ENCODE measurements at regions not wholly inside any gene's neighbourhood (a gene's known extent, or its start where the extent isn't known, plus 50 kb on each side); places are given as distances from the start of the nearest gene placed in this dataset.

GRCh38 chr20:17843246-17844132 lies 125.1 kb downstream of the SNX5 start:
- H3K36me3 ChIP-seq (ENCODE audit: control insufficient read depth, insufficient read depth, low read length) = no peaks in the 10 kb centered on the region
- no peak overlapping the region for H3K9ac ChIP-seq (ENCODE audit: low read depth, low read length)
- H3K9me3 ChIP-seq (ENCODE audit: control insufficient read depth, insufficient read depth, low read length) = no peaks in the 10 kb centered on the region
- H3K27me3 ChIP-seq (ENCODE audit: control insufficient read depth, insufficient read depth, low read length) = no peaks in the 10 kb centered on the region
- no peak overlapping the region for H3K4me3 ChIP-seq (ENCODE audit: low read depth, low read length)
- H3K4me1 ChIP-seq (ENCODE audit: control insufficient read depth, insufficient read depth, low read length) = no peaks in the 10 kb centered on the region
- H3K27ac ChIP-seq (ENCODE audit: low read depth, low read length) = no peak overlapping the region

GRCh38 chr20:17841751-17842215 lies 126.8 kb downstream of the SNX5 start:
- H3K4me1 ChIP-seq (ENCODE audit: control insufficient read depth, insufficient read depth, low read length) = peaks cover 7% of the 10 kb centered on the region
- no peaks in the 10 kb centered on the region for H3K27me3 ChIP-seq (ENCODE audit: control insufficient read depth, insufficient read depth, low read length)
- H3K4me3 ChIP-seq (ENCODE audit: low read depth, low read length) = no peak overlapping the region
- no peaks in the 10 kb centered on the region for H3K36me3 ChIP-seq (ENCODE audit: control insufficient read depth, insufficient read depth, low read length)
- no peak overlapping the region for H3K9ac ChIP-seq (ENCODE audit: low read depth, low read length)
- H3K27ac ChIP-seq (ENCODE audit: low read depth, low read length) = no peak overlapping the region
- no peaks in the 10 kb centered on the region for H3K9me3 ChIP-seq (ENCODE audit: control insufficient read depth, insufficient read depth, low read length)

GRCh38 chr20:17840423-17840822 lies 128.2 kb downstream of the SNX5 start:
- H3K27ac ChIP-seq (ENCODE audit: low read depth, low read length) = no peak overlapping the region
- H3K36me3 ChIP-seq (ENCODE audit: control insufficient read depth, insufficient read depth, low read length) = no peaks in the 10 kb centered on the region
- H3K4me3 ChIP-seq (ENCODE audit: low read depth, low read length) = no peak overlapping the region
- no peaks in the 10 kb centered on the region for H3K27me3 ChIP-seq (ENCODE audit: control insufficient read depth, insufficient read depth, low read length)
- peaks cover 15% of the 10 kb centered on the region for H3K4me1 ChIP-seq (ENCODE audit: control insufficient read depth, insufficient read depth, low read length)
- H3K9me3 ChIP-seq (ENCODE audit: control insufficient read depth, insufficient read depth, low read length) = no peaks in the 10 kb centered on the region
- no peak overlapping the region for H3K9ac ChIP-seq (ENCODE audit: low read depth, low read length)

GRCh38 chr20:17838921-17839320 lies 129.7 kb downstream of the SNX5 start:
- Histone ChIP-seq H3K9ac (ENCODE audit: low read depth, low read length) (no peak overlapping the region), H3K27ac (ENCODE audit: low read depth, low read length) (no peak overlapping the region), H3K9me3 (ENCODE audit: control insufficient read depth, insufficient read depth, low read length) (no peaks in the 10 kb centered on the region), H3K36me3 (ENCODE audit: control insufficient read depth, insufficient read depth, low read length) (no peaks in the 10 kb centered on the region), H3K4me3 (ENCODE audit: low read depth, low read length) (no peak overlapping the region), H3K27me3 (ENCODE audit: control insufficient read depth, insufficient read depth, low read length) (no peaks in the 10 kb centered on the region), H3K4me1 (ENCODE audit: control insufficient read depth, insufficient read depth, low read length) (peaks cover 15% of the 10 kb centered on the region)

GRCh38 chr20:17837179-17837578 lies 131.4 kb downstream of the SNX5 start:
- Histone ChIP-seq H3K4me1 (ENCODE audit: control insufficient read depth, insufficient read depth, low read length) (peaks cover 15% of the 10 kb centered on the region), H3K9ac (ENCODE audit: low read depth, low read length) (no peak overlapping the region), H3K27me3 (ENCODE audit: control insufficient read depth, insufficient read depth, low read length) (no peaks in the 10 kb centered on the region), H3K9me3 (ENCODE audit: control insufficient read depth, insufficient read depth, low read length) (no peaks in the 10 kb centered on the region), H3K36me3 (ENCODE audit: control insufficient read depth, insufficient read depth, low read length) (no peaks in the 10 kb centered on the region), H3K27ac (ENCODE audit: low read depth, low read length) (no peak overlapping the region), H3K4me3 (ENCODE audit: low read depth, low read length) (no peak overlapping the region)

DNA sequence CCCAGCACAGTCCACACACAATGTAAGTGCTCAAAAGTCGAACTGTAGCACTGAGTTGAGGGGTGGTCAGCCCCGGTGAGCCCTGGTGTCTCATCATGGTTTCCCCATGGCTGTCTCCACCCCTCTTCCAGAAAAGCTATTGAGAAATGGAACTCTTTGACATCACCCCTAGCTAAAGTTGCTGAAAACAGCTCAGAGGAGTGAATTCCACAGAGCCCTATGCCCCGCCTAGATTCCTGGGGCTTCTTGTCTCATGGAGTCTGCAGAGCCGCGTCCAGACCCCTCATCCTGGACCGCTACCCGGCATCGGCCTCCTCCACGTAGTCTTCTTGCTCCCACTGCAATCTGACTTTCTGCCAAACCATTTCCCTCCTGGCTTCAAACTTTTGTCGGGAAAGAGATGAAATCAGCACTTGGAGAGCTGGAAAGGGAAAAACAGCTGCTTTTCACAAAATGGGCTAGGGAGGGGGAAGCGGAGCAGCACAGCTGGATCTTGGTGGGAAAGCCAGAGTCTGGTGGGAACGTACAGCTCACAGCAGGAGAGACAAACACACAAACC lies 132.2 kb downstream of the SNX5 start:
- no peaks in the 10 kb centered on the region for H3K9me3 ChIP-seq (ENCODE audit: control insufficient read depth, insufficient read depth, low read length)
- no peak overlapping the region for H3K27ac ChIP-seq (ENCODE audit: low read depth, low read length)
- H3K4me1 ChIP-seq (ENCODE audit: control insufficient read depth, insufficient read depth, low read length) = peaks cover 15% of the 10 kb centered on the region
- H3K4me3 ChIP-seq (ENCODE audit: low read depth, low read length) = no peak overlapping the region
- no peak overlapping the region for H3K9ac ChIP-seq (ENCODE audit: low read depth, low read length)
- no peaks in the 10 kb centered on the region for H3K27me3 ChIP-seq (ENCODE audit: control insufficient read depth, insufficient read depth, low read length)
- no peaks in the 10 kb centered on the region for H3K36me3 ChIP-seq (ENCODE audit: control insufficient read depth, insufficient read depth, low read length)

DNA sequence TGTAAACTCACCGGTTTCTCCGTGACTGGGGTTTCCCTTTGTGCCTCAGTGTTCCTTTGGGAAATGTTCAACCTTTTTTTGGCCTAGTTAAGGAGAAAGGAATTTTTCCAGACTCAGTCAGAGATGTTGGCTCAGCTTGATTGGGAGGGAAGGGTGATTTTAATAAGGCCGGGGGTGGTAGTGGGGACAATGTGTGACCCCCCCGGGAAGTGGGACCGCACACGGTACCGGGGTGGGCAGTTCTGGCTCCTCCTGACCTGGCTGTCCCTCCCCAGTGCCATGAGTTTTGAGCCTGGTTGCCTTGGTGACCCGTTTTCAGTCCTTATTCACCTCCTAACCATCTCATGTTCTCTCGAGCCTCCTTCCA lies 132.7 kb downstream of the SNX5 start:
- H3K36me3 ChIP-seq (ENCODE audit: control insufficient read depth, insufficient read depth, low read length) = no peaks in the 10 kb centered on the region
- H3K4me3 ChIP-seq (ENCODE audit: low read depth, low read length) = no peak overlapping the region
- H3K9me3 ChIP-seq (ENCODE audit: control insufficient read depth, insufficient read depth, low read length) = no peaks in the 10 kb centered on the region
- H3K4me1 ChIP-seq (ENCODE audit: control insufficient read depth, insufficient read depth, low read length) = peaks cover 15% of the 10 kb centered on the region
- no peaks in the 10 kb centered on the region for H3K27me3 ChIP-seq (ENCODE audit: control insufficient read depth, insufficient read depth, low read length)
- H3K9ac ChIP-seq (ENCODE audit: low read depth, low read length) = no peak overlapping the region
- H3K27ac ChIP-seq (ENCODE audit: low read depth, low read length) = no peak overlapping the region

- Histone ChIP-seq H3K4me3 (ENCODE audit: low read depth, low read length) (no peak overlapping the region), H3K4me1 (ENCODE audit: control insufficient read depth, insufficient read depth, low read length) (peaks cover 15% of the 10 kb centered on the region), H3K9me3 (ENCODE audit: control insufficient read depth, insufficient read depth, low read length) (no peaks in the 10 kb centered on the region), H3K27ac (ENCODE audit: low read depth, low read length) (no peak overlapping the region), H3K36me3 (ENCODE audit: control insufficient read depth, insufficient read depth, low read length) (no peaks in the 10 kb centered on the region), H3K27me3 (ENCODE audit: control insufficient read depth, insufficient read depth, low read length) (no peaks in the 10 kb centered on the region), H3K9ac (ENCODE audit: low read depth, low read length) (no peak overlapping the region)
Measured at GRCh38 chr20:17835240-17835933, 133.2 kb downstream of the SNX5 start.

- H3K9ac ChIP-seq (ENCODE audit: low read depth, low read length) = no peak overlapping the region
- H3K9me3 ChIP-seq (ENCODE audit: control insufficient read depth, insufficient read depth, low read length) = no peaks in the 10 kb centered on the region
- no peak overlapping the region for H3K4me3 ChIP-seq (ENCODE audit: low read depth, low read length)
- H3K4me1 ChIP-seq (ENCODE audit: control insufficient read depth, insufficient read depth, low read length) = peaks cover 15% of the 10 kb centered on the region
- no peaks in the 10 kb centered on the region for H3K36me3 ChIP-seq (ENCODE audit: control insufficient read depth, insufficient read depth, low read length)
- no peak overlapping the region for H3K27ac ChIP-seq (ENCODE audit: low read depth, low read length)
- no peaks in the 10 kb centered on the region for H3K27me3 ChIP-seq (ENCODE audit: control insufficient read depth, insufficient read depth, low read length)
Measured at GRCh38 chr20:17834804-17835203, 133.8 kb downstream of the SNX5 start.

- no peak overlapping the region for H3K4me3 ChIP-seq (ENCODE audit: low read depth, low read length)
- H3K36me3 ChIP-seq (ENCODE audit: control insufficient read depth, insufficient read depth, low read length) = no peaks in the 10 kb centered on the region
- H3K9me3 ChIP-seq (ENCODE audit: control insufficient read depth, insufficient read depth, low read length) = no peaks in the 10 kb centered on the region
- H3K4me1 ChIP-seq (ENCODE audit: control insufficient read depth, insufficient read depth, low read length) = peaks cover 15% of the 10 kb centered on the region
- no peak overlapping the region for H3K27ac ChIP-seq (ENCODE audit: low read depth, low read length)
- no peak overlapping the region for H3K9ac ChIP-seq (ENCODE audit: low read depth, low read length)
- no peaks in the 10 kb centered on the region for H3K27me3 ChIP-seq (ENCODE audit: control insufficient read depth, insufficient read depth, low read length)
Measured at GRCh38 chr20:17833036-17833674, 133.4 kb downstream of the BANF2 start.
